HG03135 (cell line): ENCODE measurements at regions not wholly inside any gene's neighbourhood (a gene's known extent, or its start where the extent isn't known, plus 50 kb on each side); places are given as distances from the start of the nearest gene placed in this dataset.

Source experiments
- ATAC-seq: cut with Tn5 transposase; IDR thresholded peaks from one replicate; pipeline ENCODE4 v1.9.1; 2021; ENCODE audit warnings: mild to moderate bottlenecking, moderate library complexity; ENCODE audit not compliant: unreplicated experiment

GRCh38 chr5:54746777-54747398 is 229.3 kb downstream of the SNX18 start:
- ATAC-seq: no peak

- ATAC-seq: no peak
Measured at GRCh38 chr5:54746346-54746745, 228.8 kb downstream of the SNX18 start.

- no peak for ATAC-seq
Measured at GRCh38 chr5:54745599-54745998, 228.0 kb downstream of the SNX18 start.

- ATAC-seq: peak; percentile 79
Measured at GRCh38 chr5:54743997-54744788, 226.6 kb downstream of the SNX18 start.

GRCh38 chr5:54743581-54743980 is 226.0 kb downstream of the SNX18 start:
- ATAC-seq: no peak

GRCh38 chr5:54742417-54742891 is 224.9 kb downstream of the SNX18 start:
- no peak for ATAC-seq

GRCh38 chr5:54741711-54742110 is 224.2 kb downstream of the SNX18 start:
- no peak for ATAC-seq

- no peak for ATAC-seq
Measured at GRCh38 chr5:54740141-54740540, 222.6 kb downstream of the SNX18 start.

- ATAC-seq: no peak
Measured at GRCh38 chr5:54739371-54739770, 221.8 kb downstream of the SNX18 start.

GRCh38 chr5:54738973-54739367 is 221.4 kb downstream of the SNX18 start:
- ATAC-seq: no peak

- no peak for ATAC-seq
Measured at GRCh38 chr5:54738118-54738972, 220.8 kb downstream of the SNX18 start.

- ATAC-seq: no peak
Measured at GRCh38 chr5:54736003-54736797, 218.6 kb downstream of the SNX18 start.

- ATAC-seq: no peak
Measured at GRCh38 chr5:54733101-54733500, 215.5 kb downstream of the SNX18 start.

GRCh38 chr5:54732108-54732507 is 214.5 kb downstream of the SNX18 start:
- no peak for ATAC-seq

GRCh38 chr5:54728588-54728915 is 211.0 kb downstream of the SNX18 start:
- no peak for ATAC-seq

GRCh38 chr5:54727874-54728587 is 210.5 kb downstream of the SNX18 start:
- ATAC-seq: no peak

GRCh38 chr5:54725391-54726280 is 208.1 kb downstream of the SNX18 start:
- ATAC-seq: no peak

GRCh38 chr5:54722846-54723433 is 205.4 kb downstream of the SNX18 start:
- no peak for ATAC-seq
